Uterus (tissue), 3 donors: ENCODE measurements at regions not wholly inside any gene's neighbourhood (a gene's known extent, or its start where the extent isn't known, plus 50 kb on each side); places are given as distances from the start of the nearest gene placed in this dataset.

Experiments
- DNase-seq, 2 donors: peaks; one replicate each; pipeline ENCODE4 v3.0.0-alpha.2; 2019 to 2020
- H3K27ac ChIP-seq, 2 donors: fragments of 200-600 bp; sonication (generic); 1 replicate in 1 of 2; 2 replicates in 1 of 2; pipeline ENCODE4 v1.5.1; 2016 to 2018
- H3K27me3 ChIP-seq, 2 donors: fragments of 200-600 bp; sonication (generic); one replicate each; pipeline ENCODE4 v1.5.1; 2018 to 2019; ENCODE audit warnings: control low read depth in 1 of 2
- H3K36me3 ChIP-seq, 2 donors: fragments of 200-600 bp; sonication (generic); one replicate each; pipeline ENCODE4 v1.5.1; 2019; ENCODE audit warnings: control low read depth in 1 of 2
- H3K4me1 ChIP-seq, 2 donors: fragments of 200-600 bp; sonication (generic); one replicate each; pipeline ENCODE4 v1.5.1; 2018 to 2019; ENCODE audit warnings: control low read depth in 1 of 2
- H3K4me3 ChIP-seq, 2 donors: fragments of 200-600 bp; sonication (generic); 1 replicate in 1 of 2; 2 replicates in 1 of 2; pipeline ENCODE4 v1.5.1; 2018 to 2019; ENCODE audit warnings: mild to moderate bottlenecking in 1 of 2
- H3K9me3 ChIP-seq, 2 donors: fragments of 200-600 bp; sonication (generic); one replicate each; pipeline ENCODE4 v1.5.1; 2019; ENCODE audit warnings: control low read depth in 1 of 2
- POLR2A ChIP-seq, 2 donors: fragments of 450-650 bp; IDR thresholded peaks; one replicate each; pipeline ENCODE4 v1.6.1; 2016; ENCODE audit warnings: antibody characterized with exemption in 2 of 2, mild to moderate bottlenecking in 1 of 2, moderate library complexity in 1 of 2
- intact Hi-C: fragments of 100-400 bp; cut with DNase I; formaldehyde crosslinking; loops from one replicate; pipeline ENCODE4 v1.15.1; 2023; ENCODE audit warnings: low total_unique reads
- TF ChIP-seq, protein P1 (sequence below), 4 experiments: fragments of 200-600 bp in 2 of 4; fragments of 450-650 bp in 2 of 4; sonication (generic) in 2 of 4; IDR thresholded peaks; one replicate each; pipeline ENCODE4 v1.5.1; 2016 to 2019; ENCODE audit warnings: antibody characterized with exemption in 4 of 4, mild to moderate bottlenecking in 2 of 4, moderate library complexity in 1 of 4
- donor health status: DM: yes; HTN: yes; CAD: no.

DNA sequence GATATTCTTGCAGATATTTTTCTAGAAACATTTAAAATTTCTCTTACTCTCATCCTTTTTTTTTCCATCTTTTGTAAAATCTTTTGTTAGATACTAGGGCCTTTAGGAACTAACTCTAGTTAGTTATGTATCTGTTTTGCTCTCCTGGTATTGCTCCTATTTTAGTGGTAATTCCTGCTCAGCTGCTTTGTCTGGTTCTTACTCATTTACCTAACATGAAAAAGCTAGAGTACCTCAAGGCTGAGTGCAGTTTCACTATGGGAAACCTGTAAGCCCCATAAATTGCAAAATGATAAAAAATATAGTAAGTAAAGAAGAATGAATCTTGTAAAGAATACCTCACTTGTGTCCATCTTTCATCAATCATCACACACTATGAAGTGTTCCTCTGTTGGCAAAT, 1602.0 kb downstream of the GRIK2 start:
- no peaks in the 10 kb centered on the region for H3K4me1 ChIP-seq
- DNase-seq: no peak
- TF ChIP-seq POLR2A (IDR thresholded peaks at IDR 0.05): no peak
- TF ChIP-seq, protein P1, sequence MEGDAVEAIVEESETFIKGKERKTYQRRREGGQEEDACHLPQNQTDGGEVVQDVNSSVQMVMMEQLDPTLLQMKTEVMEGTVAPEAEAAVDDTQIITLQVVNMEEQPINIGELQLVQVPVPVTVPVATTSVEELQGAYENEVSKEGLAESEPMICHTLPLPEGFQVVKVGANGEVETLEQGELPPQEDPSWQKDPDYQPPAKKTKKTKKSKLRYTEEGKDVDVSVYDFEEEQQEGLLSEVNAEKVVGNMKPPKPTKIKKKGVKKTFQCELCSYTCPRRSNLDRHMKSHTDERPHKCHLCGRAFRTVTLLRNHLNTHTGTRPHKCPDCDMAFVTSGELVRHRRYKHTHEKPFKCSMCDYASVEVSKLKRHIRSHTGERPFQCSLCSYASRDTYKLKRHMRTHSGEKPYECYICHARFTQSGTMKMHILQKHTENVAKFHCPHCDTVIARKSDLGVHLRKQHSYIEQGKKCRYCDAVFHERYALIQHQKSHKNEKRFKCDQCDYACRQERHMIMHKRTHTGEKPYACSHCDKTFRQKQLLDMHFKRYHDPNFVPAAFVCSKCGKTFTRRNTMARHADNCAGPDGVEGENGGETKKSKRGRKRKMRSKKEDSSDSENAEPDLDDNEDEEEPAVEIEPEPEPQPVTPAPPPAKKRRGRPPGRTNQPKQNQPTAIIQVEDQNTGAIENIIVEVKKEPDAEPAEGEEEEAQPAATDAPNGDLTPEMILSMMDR (IDR thresholded peaks at IDR 0.05): no peak
- H3K27ac ChIP-seq: no peak overlapping the region
- intact Hi-C loops: no loop called here
- no peak overlapping the region for H3K4me3 ChIP-seq
- no peaks in the 10 kb centered on the region for H3K27me3 ChIP-seq
- H3K36me3 ChIP-seq: no peaks in the 10 kb centered on the region
- H3K9me3 ChIP-seq: no peaks in the 10 kb centered on the region

DNA sequence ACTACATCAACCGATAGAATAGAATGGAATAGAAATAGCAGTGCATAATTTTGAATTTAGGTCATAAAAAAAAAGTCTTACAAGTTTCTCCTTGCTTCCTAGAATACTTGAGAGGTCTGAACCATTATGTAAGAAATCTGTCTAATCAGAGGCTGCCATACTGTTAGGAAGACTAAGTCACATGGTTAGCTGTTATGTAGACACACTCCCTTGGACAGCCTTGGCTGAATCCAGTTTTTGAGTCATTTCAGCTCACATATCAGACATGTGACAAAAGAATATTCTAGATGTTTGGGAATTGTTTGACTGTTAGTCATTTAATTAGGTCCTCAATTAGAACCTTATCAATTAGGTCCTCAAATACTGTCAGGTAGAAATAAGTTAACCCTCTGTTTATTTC, 1601.4 kb downstream of the GRIK2 start:
- Histone ChIP-seq H3K27me3 (no peaks in the 10 kb centered on the region), H3K36me3 (no peaks in the 10 kb centered on the region), H3K4me1 (no peaks in the 10 kb centered on the region), H3K9me3 (no peaks in the 10 kb centered on the region), H3K27ac (no peak overlapping the region), H3K4me3 (no peak overlapping the region)
- intact Hi-C loops: no loop called here
- no peak for DNase-seq
- TF ChIP-seq, protein P1 (IDR thresholded peaks at IDR 0.05): no peak
- no peak for TF ChIP-seq POLR2A (IDR thresholded peaks at IDR 0.05)

DNA sequence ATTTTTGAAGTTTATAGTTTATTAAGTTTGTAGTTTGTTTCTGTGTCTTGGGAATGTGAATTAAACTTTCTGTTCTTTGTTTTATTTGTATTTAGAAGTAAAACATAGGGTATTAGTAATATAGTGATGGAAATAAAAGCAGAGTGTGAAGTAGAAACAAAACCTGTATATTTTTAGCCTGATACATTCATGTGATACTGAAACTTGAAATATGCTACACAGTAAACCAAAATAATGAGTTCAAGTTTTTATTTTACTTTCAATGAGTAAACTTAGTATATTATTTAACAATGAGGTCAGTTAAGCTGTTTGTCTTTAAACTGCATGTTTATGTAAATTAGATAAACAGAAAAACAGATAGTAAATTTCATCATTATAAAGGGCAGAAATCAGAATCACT, 1592.6 kb downstream of the GRIK2 start:
- no peak overlapping the region for H3K27ac ChIP-seq
- TF ChIP-seq POLR2A (IDR thresholded peaks at IDR 0.05): no peak
- TF ChIP-seq, protein P1 (IDR thresholded peaks at IDR 0.05): no peak
- H3K36me3 ChIP-seq: no peaks in the 10 kb centered on the region
- H3K4me1 ChIP-seq: no peaks in the 10 kb centered on the region
- intact Hi-C loops: no loop called here
- no peak for DNase-seq
- no peaks in the 10 kb centered on the region for H3K27me3 ChIP-seq
- no peak overlapping the region for H3K4me3 ChIP-seq
- H3K9me3 ChIP-seq: no peaks in the 10 kb centered on the region

DNA sequence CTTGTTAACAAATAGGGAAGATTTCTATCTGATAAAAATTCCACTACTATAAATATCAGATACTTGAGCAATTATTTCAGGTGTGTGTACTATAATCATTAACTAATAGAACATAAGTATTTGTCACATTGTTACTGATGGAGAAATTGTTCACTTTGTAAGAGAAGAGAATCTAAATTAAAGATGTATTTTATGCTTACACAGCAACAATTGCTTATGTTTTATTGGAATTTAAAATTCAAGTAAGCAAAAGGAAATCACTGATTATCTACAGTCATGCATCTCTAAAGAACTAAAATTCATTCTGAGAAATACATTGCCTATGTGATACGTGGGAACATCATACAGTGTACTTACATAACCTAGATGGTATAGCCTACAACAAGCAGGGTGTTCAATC, 1590.8 kb downstream of the GRIK2 start:
- no peaks in the 10 kb centered on the region for H3K9me3 ChIP-seq

DNA sequence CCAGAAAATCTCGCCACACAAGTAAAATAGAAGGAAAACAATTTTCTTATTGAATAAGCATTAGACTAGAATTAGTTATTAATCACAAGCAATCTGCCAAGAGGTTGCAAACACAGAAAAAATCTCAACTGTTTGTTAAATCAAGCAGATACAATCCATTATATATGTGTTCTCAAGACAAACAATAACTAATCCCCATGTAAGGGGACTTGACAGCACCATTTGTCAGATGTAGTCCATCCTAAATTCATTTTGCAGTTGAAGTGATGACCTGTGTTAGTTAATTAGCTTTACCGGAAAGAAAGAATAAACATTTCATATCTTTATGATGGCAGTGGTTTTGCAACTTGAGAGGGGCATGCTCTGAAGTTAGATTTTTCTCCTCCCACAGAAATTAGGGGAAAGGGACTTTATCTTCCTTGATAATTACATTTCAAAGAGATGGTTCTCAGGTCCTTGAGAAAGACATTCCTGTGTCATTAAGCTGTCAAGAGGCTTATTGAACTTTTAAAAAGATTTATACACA, 1588.0 kb downstream of the GRIK2 start:
- intact Hi-C loops: no loop called here
- H3K27ac ChIP-seq: no peak overlapping the region
- no peak for DNase-seq
- no peak overlapping the region for H3K4me3 ChIP-seq
- TF ChIP-seq POLR2A (IDR thresholded peaks at IDR 0.05): no peak
- TF ChIP-seq, protein P1 (IDR thresholded peaks at IDR 0.05): no peak
- no peaks in the 10 kb centered on the region for H3K4me1 ChIP-seq
- no peaks in the 10 kb centered on the region for H3K9me3 ChIP-seq
- no peaks in the 10 kb centered on the region for H3K27me3 ChIP-seq
- no peaks in the 10 kb centered on the region for H3K36me3 ChIP-seq

More for the DNA sequence above, 1590.8 kb downstream of the GRIK2 start:
- TF ChIP-seq, protein P1 (IDR thresholded peaks at IDR 0.05): no peak
- TF ChIP-seq POLR2A (IDR thresholded peaks at IDR 0.05): no peak
- Histone ChIP-seq H3K36me3 (no peaks in the 10 kb centered on the region), H3K4me3 (no peak overlapping the region), H3K27ac (no peak overlapping the region), H3K27me3 (no peaks in the 10 kb centered on the region), H3K4me1 (no peaks in the 10 kb centered on the region)
- intact Hi-C loops: no loop called here
- DNase-seq: no peak
